Hepatic stellate cell (primary cell): ENCODE measurements at regions not wholly inside any gene's neighbourhood (a gene's known extent, or its start where the extent isn't known, plus 50 kb on each side); places are given as distances from the start of the nearest gene placed in this dataset.
"Not testable (repeated sequence)": the region's sequence is repeated elsewhere in the genome, so short reads cannot be mapped to it uniquely, and the experiment has no call there.

Experiments
- DNase-seq: peaks from one replicate; pipeline ENCODE4 v3.0.0; 2011; ENCODE audit warnings: low spot score

DNA sequence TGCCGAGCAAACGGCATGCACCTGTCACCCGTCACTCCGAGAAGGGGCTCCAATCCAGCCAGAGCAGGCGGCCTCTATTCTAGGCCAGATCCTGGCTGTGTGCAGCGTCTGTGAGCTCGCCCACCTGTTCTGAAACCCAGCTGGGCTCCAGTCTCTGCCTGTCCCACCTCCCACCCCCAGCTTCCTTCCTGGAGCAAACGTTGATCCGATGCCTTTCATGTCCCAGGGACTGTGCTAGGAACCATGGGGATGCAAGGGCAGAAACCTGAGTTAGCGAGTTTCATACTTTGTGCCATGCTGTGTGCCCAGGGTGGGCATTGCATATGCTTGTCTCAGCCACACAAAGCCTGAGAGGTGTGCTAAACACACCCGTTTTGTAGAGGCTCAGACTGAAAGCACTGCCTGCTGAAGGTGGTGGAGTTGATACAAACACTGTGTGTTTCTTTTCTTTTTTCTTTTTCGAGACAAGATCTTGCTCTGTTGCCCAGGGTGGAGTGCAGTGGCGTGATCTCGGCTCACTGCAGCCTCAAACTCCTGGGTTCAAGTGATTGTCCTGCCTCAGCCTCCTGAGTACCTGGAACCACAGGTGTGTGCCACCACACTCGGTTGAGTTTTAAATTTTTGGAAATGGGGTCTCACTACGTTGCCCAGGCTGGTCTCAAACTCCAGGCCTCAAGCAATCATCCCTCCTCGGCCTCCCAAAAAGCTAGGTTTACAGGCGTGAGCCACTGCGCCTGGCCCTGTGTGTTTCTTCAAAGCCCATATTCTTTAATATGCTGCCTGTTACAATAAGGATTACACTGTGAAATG lies 84.1 kb upstream of the MED13L start:
- no peak for DNase-seq

DNA sequence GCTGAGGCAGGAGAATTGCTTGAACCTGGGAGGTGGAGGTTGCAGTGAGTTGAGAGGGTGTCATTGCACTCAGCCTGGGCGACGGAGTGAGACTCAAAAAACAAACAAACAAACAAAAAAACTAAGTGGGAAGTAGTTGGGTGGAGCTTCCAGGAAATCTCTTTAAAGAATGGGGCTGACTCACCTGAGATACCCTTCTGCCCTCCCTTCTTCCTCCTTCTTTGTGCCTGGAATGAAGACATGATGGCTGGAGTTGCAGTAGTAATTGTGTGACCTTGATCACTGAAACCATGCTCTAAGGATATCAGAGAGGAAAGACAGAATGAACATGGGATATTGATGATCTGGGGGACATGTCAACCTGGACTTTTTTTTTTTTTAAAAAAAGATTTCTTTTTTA lies 87.6 kb upstream of the MED13L start:
- no peak for DNase-seq

DNA sequence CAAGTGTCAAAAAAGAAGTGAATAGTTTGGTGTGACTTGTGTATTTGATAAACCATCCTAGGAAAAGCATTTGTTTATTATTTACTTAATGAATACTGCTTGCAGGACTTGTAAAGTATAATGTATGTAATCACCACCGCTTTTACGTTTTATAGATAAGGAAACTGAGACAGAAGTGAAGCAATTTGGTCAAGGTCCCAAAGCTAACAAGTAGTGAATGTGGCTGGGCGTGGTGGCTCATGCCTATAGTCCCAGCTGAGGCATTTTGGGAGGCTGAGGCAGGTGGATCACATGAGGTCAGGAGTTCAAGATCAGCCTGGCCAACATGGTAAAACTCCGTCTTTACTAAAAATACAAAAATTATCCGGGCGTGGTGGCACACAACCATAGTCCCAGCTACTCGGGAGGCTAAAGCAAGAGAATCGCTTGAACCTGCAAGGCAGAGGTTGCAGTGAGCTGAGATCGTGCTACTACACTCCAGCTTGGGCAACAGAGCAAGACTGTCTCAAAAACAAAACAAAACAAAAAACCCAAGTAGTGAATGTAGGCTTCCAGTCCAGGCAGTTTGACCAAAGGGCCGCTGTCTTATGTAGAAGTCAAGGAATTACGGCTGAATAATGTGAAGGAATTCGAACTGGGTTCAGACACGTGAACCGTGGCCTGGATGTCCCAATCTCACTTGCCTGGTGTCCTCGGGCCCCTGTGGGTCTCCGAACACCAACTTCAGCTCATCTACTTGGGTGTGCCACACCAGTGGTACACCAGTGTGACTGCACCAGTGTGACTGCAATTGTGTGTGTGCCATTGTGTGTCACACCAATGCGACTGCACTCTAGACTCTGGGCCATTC lies 88.3 kb upstream of the MED13L start:
- no peak for DNase-seq

DNA sequence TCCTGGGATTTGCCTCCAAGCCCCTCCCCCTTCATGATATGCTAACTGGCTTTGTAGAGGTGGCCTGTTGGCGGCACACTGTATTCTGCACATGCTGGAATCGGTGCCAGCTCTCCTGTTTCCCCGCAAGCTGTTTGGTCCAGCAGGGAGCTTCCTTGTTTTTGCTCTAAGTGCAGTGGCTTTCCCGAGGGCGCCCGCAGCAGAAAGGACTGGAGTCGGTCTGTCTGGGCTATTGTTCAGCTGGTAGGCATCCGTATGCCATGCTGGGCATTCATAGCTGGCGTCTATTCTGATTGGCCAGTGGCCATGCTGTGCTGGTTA lies 88.9 kb upstream of the MED13L start:
- no peak for DNase-seq

DNA sequence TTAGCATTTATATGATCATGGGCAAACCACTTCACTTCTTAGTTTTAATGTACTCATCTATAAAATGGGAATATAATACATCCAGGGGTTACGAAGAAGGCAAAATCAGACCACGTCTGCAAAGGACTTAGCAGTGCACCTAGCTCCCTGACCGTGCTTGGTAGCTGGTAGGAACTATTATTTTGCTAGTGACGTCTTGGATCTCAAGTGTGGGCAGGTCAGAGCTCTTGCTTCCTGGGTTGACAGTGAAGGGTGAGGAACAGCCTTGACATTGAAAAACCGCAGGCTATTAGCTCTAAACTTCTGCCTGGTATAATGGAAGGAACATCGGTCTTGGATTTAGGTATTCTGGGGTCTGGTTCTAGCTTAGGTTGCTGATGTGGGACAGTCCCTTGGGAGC lies 89.3 kb upstream of the MED13L start:
- no peak for DNase-seq

DNA sequence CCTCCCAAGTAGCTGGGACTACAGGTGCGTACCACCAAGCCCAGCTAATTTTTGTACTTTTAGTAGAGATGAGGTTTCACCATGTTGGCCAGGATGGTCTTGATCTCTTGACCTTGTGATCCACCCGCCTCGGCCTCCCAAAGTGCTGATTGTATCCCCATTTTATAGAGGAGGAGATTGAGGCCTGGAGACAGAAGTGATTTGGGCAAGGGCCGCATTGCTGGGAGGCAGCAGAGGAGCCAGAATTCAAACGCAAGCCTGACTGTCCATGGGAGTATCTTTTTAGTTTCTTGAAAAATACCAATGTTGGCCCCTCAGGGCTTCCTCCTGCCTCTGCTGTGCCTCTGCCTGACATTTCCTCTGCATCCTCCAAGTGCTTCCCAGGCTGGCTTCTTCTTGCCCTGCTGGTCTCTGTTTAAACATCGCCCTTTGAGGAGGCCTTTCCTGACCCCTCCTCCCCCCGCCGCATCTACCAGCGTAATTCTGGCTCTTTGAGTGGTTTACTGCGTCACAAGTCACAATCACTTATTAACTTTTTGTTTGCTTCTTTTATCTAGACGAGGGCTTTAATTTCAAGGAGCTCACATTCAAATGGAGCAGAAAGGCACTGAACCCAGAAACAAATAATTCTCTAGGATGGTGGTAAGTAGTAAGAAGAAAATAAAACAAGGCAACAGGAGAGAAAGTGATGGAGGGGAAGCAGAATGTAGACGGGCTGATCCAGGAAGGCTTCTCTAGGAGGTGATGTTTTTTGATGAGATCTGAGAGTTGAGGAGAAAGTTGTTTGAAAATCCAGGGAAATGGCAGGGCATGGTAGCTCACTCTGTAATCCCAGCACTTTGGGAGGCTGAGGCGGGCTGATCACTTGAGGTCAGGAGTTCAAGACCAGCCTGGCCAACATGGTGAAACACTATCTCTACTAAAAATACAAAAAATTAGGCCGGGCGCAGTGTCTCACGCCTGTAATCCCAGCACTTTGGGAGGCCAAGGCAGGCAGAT lies 91.0 kb upstream of the MED13L start:
- no peak for DNase-seq

DNA sequence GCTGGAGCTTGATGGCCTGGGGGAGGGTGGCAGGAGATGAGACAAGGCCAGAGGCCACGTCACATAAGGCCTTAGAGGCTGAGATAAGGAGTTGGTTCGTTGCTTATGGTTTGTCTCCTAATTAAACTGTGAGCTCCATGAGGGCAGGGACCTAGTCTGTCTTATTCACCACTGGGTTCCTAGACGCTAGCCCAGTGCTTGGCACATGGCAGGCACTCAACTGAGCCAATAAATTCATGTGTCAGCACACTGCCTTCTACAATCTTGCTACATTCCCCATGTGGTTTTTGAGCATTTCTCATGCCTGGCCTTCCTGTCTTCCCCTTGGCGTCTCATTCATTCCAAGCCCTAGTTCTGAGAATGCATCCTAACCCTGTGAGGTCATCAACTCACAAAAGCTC lies 92.5 kb upstream of the MED13L start:
- DNase-seq: peak; percentile 76

DNA sequence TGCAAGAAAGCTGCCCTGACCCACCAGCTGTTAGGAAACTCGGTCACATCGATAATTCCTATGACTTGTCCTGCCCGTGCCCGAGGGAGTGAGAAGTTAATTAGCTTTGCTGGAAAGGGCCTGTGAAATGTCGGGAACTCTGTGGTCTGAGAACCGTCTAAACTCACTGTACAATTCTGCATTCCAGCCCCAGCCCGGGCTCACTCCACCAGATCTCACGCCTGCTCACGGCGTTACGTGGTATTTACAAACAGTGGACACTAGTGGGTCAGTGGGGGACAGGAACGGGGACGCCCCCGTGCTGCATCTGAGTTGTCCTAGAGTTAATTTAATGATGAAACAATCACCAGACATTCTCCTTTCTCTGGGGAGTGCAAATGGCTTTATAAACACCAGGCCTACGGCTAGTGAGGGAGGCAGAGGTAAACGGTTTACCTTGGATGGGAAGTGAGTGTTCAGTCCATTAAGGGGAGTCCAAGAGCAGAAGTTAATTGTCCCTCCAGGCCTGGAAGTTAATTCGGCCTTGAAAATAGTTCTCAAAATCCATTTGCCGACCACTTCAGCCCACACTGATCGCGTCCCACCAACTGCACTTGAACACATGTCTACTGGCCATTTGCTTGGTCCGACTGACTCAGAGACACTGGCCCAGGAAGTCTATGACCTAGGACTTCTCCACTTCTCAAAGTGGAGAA lies 93.5 kb upstream of the MED13L start:
- no peak for DNase-seq

DNA sequence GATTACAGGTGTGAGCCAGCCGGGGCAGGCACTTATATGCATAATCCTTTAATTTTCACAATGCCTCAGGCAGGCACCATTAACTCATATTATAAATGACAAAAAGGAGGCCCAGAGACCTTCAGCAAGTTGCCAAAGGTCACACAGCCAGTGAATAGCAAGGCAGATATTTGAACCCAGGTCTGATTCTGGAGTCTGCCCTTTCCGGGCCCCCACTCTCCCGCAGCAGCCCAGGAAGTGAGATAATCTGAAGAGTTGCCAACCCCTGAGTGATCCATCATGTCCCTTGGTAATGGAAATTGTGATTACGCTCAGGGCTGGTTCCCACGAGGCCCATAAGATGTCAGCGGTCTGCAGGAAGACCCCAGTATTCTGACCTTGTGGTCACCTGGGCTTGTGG lies 95.3 kb upstream of the MED13L start:
- no peak for DNase-seq

DNA sequence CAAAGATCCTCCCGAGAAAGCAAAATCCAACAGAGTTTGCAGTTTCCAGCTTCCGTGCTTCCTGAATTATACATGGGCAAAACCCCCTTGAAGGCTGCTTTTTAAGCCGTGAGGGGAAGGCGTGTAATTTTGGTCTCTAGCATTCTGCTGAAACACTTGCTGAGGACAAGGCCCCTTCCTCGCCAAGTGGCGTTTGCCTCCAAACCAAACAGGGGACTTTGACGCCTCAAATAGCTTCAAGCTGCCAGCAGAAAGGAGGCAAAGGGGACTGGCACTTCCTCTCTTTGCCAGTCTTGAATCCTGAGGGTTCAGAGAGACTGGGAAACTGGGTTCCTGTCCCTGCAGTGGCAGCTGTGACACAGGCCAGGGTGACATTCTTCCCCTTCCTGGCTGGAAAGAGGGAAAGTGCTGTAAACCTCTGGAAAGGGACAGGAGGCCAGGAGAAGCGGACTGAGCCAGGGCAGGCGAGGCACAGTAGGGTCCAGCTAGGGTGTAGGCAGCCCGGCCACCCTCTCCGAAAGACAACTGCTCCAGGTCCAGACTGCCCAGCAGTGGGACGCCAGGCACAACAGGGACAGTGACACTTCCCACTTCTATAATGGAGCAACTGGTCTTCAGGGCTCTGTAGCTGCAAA lies 96.2 kb upstream of the MED13L start:
- no peak for DNase-seq

DNA sequence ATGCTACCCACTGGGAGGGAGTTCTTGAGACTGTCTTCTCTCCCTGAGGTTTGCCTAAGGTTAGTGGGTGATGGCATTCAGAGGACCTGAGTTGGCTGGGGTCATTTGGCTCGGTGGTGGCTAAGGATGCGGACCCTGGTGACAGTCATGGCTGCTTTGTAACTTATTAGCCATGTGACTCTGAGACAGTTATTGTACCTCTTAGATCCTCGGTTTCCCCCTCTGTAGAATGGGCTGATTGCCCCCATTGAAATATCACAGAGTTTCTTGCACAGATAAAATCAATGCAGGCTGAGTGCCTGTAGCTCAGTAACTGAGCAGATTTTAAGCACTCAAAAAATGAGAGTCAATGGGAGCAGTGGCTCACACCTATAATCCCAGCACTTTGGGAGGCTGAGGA lies 96.7 kb upstream of the MED13L start:
- DNase-seq: no peak

DNA sequence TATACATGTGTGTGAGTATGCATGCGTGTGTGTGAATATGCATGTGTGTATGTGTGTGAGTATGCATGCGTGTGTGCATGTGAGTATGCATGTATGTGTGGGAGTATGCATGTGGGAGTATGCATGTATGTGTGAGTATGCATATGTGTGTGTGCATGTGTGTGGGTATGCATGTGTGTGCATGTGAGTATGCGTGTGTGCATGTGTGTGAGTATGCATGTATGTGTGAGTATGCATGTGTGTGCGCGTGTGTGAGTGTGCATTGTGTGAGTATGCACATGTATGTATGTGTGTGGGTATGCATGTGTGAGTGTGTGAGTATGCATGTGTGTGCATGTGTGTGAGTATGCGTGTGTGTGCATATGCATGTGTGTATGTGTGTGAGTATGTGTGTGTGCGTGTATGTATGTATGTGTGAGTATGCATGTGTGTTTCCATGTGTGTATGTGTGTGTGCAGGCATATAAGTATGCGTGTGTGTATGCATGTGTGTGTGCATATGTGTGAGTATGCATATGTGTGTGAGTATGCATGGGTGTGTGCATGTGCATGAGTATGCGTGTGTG lies 97.9 kb upstream of the MED13L start:
- no peak for DNase-seq

DNA sequence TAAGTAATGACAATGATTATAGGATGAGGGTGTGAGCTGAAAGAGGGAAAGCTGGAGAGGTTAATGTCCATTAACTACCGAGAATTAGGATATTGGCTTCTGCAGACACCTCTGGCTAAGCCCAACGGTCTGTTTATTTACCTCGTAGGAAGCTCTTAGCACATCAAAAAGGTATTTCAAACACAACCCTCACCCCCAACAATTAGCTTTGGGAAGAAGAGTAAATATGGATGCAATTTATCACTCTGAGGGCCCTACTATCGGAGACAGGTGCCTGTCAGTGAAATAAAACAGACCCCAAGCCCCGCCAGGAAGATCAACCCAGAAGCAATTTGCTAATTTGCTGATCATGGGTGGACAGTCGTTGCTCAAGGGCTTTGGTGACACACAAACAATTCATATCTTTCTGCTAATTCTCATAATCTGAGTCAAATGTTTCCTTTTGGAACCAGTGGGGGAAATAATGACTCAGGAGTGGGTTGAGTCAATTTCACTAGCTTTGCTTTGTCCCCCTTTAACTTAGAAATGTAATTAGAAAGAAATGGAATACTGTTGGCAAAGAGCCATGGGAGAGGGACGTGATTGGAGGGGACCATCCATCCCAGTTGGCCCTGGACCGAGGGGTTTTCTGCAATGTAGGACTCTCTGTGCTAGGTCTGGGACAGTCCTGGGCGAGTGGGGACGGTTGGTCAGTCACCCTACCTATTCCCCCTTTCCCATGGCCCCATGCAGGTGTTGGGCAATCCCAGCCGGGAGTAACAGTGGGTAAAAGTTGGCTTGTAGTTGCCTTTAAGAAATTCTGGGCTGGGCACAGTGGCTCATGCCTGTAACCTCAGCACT lies 99.1 kb upstream of the MED13L start:
- DNase-seq: peak; percentile 44

DNA sequence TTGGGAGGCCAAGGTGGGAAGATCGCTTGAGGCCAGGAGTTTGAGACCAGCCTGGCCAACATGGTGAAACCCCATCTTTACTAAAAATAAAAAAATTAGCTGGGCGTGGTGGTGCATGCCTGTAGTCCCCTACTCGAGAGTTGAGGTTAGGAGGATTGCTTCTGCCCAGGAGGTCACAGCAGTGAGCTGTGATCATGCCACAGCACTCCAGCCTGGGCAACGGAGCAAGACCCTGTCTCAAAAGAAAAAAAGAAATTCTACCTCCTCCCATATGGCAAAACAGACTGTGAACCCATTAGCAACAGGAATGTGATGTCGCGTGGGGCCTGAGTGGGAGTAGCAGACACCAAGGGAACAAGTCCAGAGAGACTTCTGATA lies 99.7 kb upstream of the MED13L start:
- DNase-seq: not testable (repeated sequence)

DNA sequence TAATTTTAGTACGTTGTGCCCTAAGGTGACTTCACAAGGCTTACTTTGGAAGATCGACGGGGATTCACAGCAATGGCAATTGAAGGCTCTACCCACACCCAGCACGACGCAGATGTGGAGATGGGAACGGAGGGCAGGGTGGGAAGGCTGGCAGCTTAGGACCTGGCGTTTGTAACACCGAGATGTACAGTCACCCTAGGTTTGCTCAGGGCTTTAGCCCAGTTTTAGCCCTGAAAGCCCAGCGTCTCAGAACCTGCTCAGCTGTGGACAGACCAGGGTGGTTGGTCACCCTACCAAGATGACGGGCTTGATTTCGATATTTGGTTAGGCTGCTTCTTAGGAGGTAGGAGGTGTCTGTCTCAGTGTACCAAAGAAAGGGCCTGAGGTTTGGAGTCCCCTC lies 100.5 kb upstream of the MED13L start:
- no peak for DNase-seq

DNA sequence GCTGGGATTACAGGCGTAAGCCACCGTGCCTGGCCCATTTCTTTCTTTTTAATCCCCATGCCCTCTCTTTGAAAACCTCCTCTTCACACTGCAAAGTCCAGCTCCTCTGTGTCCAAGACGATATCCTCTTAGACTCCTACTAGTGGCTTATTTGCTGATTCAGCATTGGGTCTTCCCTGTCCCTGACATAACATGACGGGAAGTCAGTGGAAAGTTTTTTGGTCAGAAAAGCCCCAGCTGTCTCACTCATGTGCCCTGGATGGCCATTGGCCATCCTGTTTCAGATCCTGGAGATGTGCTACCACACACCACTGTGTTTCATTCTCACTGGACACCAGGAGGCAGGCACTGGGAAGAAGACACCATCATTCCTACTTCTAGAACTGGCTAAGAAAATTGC lies 102.6 kb upstream of the MED13L start:
- DNase-seq: no peak

DNA sequence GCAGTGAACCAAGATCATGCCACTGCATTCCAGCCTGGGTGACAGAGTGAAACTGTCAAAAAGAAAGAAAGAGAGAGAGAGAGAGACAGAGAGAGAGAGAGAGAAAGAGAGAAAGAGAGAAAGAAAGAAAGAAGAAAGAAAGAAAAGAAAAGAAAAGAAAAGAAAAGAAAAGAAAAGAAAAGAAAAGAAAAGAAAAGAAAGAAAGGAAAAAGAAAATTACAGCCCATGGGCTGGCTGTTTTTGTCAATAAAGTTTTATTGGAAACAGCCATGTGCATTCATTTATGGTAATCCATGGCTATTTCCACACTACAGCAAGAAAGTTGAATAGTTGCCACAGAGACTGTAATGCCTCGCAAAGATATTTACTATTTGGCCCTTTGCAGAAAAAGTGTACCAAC lies 103.2 kb upstream of the MED13L start:
- not testable (repeated sequence) for DNase-seq

DNA sequence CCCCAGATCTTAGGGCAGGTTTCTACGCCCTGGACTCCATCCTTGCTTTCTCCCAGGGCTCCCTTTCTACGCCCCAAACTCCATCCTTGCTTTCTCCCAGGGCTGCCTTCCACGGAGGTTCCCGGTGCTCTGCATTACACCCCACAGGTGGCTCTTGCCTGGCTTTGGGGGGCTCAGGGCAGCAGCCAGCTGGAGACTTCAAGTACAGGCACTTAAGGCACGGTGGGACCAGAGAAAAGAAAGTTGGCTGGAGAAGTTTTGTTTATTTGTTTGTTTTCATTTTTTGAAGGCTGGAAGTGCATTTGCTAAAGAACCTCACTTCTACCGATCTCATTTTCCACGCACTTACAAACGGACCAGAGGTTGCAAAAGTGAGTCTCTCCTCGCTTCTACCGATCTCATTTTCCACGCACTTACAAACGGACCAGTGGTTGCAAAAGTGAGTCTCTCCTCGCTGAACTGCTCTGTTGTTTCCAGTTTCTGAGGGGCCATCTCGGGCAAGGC lies 103.8 kb upstream of the MED13L start:
- DNase-seq: no peak

DNA sequence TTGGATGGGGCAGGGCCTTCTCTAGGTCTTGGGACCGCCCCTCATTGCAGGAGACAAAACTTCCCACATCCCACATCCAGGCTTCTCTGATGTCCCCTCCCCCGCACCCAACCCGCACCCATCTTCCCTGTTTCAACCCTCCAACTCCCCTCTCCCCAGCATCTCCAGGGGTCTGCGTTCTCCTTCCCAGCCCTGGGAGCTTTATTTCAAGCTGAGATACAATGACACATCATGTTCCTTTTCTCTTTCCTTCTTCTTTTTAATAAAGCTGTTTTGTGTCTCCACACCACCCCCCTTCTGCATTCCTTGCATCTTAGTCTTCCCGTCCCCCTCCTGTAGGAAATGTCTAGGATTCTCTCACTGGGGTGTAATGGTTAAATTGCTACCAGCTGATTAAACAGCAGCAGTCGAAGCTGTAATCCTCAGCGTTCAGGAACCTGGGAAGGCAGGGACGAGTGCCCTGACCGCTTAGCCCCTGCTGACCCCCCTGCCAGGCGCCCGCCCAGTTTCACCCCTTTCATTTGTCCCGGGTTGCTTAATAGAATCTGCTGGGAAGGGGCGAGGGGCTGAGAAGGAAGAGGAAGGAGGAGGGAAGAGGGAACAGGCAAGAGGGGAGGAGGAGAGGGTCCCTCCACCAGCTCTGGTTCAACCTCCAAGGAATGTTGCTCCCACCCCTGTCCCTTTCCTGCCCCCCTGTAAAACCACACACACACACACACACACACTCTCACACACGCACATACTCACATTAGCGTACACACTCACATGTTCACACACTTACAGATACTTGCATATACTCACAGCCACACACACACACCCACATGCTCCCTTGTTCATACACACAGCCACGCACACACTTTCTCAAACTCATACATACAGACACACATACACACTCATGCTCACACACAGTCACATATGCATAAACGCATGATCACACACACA lies 104.5 kb upstream of the MED13L start:
- DNase-seq: peak; percentile 91
